HCT116 (cell line): ENCODE measurements at regions not wholly inside any gene's neighbourhood (a gene's known extent, or its start where the extent isn't known, plus 50 kb on each side); places are given as distances from the start of the nearest gene placed in this dataset.

Experiments
- ATAC-seq: fragments of 200-7000 bp; cut with Tn5 transposase; 2 replicates; pipeline ENCODE4 v1.9.1; 2020; ENCODE audit warnings: mild to moderate bottlenecking, moderate library complexity
- BruUV-seq: library from RNA; stranded (reverse); fragments of 400-500 nt; replicated peaks from 2 replicates; lab custom pipeline; 2021; lab: Mats Ljungman, UMichigan
- CTCF ChIA-PET: fragments of 300-600 bp; sonication (Branson Sonifier 250); formaldehyde crosslinking; loops from one replicate; lab custom pipeline; 2021; ENCODE audit warnings: antibody characterized with exemption; lab: Charles Lee
- POLR2A ChIA-PET: fragments of 300-600, 350-600 bp; sonication (Branson Sonifier 250); formaldehyde crosslinking; loops from one replicate; lab custom pipeline; 2021; ENCODE audit warnings: antibody characterized with exemption; lab: Charles Lee
- RAD21 ChIA-PET, 2 experiments: fragments of 300-600 bp; sonication (Branson Sonifier 250); formaldehyde crosslinking; loops; one replicate each; lab custom pipeline; 2023; ENCODE audit warnings: low total read pairs in 2 of 2; ENCODE audit not compliant: uncharacterized antibody in 2 of 2, unreplicated experiment in 2 of 2, low non-redundant PET in 1 of 2; lab: Charles Lee
- DNase-seq: peaks from one replicate; pipeline ENCODE4 v3.0.0-alpha.2; 2010; ENCODE audit warnings: low read depth, low spot score
- H2AFZ ChIP-seq: fragments of 200-600 bp; shearing (Covaris generic), sonication (generic); 2 replicates; pipeline ENCODE4 v1.6.1; 2017; ENCODE audit warnings: low read depth, mixed run types, mixed read lengths, antibody characterized with exemption, low read length; ENCODE audit not compliant: poor library complexity, severe bottlenecking
- H3K27ac ChIP-seq: 2 replicates; pipeline ENCODE4 v1.5.1; 2012; ENCODE audit warnings: low read depth, low read length
- H3K27me3 ChIP-seq: fragments of 200-600 bp; sonication (generic); 2 replicates; pipeline ENCODE4 v1.6.1; 2016; ENCODE audit warnings: mixed run types, low read length, mixed read lengths; ENCODE audit not compliant: insufficient read depth
- H3K36me3 ChIP-seq, 2 experiments: fragments of 200-500 bp in 1 of 2; fragments of 200-600 bp in 1 of 2; sonication (Bioruptor generic) in 1 of 2; sonication (generic) in 1 of 2; 2 replicates each; pipeline versions ENCODE4 v1.5.1 to v1.6.1; 2014 to 2016; ENCODE audit warnings: low read length in 2 of 2, inconsistent platforms in 1 of 2, mixed read lengths in 1 of 2, mixed run types in 1 of 2; ENCODE audit not compliant: insufficient read depth in 2 of 2, control insufficient read depth in 1 of 2
- H3K4me1 ChIP-seq, 2 experiments: fragments of 200-600 bp in 1 of 2; sonication (generic) in 1 of 2; 2 replicates each; pipeline versions ENCODE4 v1.5.1 to v1.6.1; 2012 to 2017; ENCODE audit warnings: low read length in 2 of 2, inconsistent platforms in 1 of 2, mild to moderate bottlenecking in 1 of 2, mixed read lengths in 1 of 2, mixed run types in 1 of 2, moderate library complexity in 1 of 2; ENCODE audit not compliant: insufficient read depth in 2 of 2, control insufficient read depth in 1 of 2
- H3K4me2 ChIP-seq: fragments of 200-600 bp; sonication (generic); 2 replicates; pipeline ENCODE4 v1.6.1; 2017; ENCODE audit warnings: mixed run types, low read length, mixed read lengths
- H3K4me3 ChIP-seq, 2 experiments: fragments of 200-600 bp in 1 of 2; sonication (generic) in 1 of 2; replicated peaks in 1 of 2; 2 replicates each; pipeline ENCODE4 v1.5.1; 2011 to 2016; ENCODE audit warnings: low read length in 2 of 2, control low read depth in 1 of 2, low read depth in 1 of 2, mild to moderate bottlenecking in 1 of 2, mixed read lengths in 1 of 2, mixed run types in 1 of 2
- H3K79me2 ChIP-seq: fragments of 200-600 bp; sonication (generic); 2 replicates; pipeline ENCODE4 v1.6.1; 2017; ENCODE audit warnings: mild to moderate bottlenecking, mixed run types, low read length, moderate library complexity, mixed read lengths; ENCODE audit not compliant: insufficient read depth
- H3K9ac ChIP-seq: fragments of 200-600 bp; sonication (generic); 2 replicates; pipeline ENCODE4 v1.6.1; 2016; ENCODE audit warnings: low read length, mixed read lengths
- H3K9me2 ChIP-seq: fragments of 200-600 bp; sonication (generic), shearing (Covaris generic); 2 replicates; pipeline ENCODE4 v1.6.1; 2017; ENCODE audit warnings: mixed run types, mild to moderate bottlenecking, moderate library complexity; ENCODE audit not compliant: insufficient read depth
- H3K9me3 ChIP-seq, 2 experiments: fragments of 200-500 bp in 1 of 2; fragments of 200-600 bp in 1 of 2; sonication (Bioruptor generic) in 1 of 2; sonication (generic) in 1 of 2; 2 replicates each; pipeline ENCODE4 v1.6.1; 2014 to 2017; ENCODE audit warnings: low read length in 2 of 2, mixed read lengths in 2 of 2, inconsistent platforms in 1 of 2, low read depth in 1 of 2, mild to moderate bottlenecking in 1 of 2, mixed run types in 1 of 2, moderate library complexity in 1 of 2; ENCODE audit not compliant: control insufficient read depth in 1 of 2, insufficient read depth in 1 of 2
- H4K20me1 ChIP-seq: fragments of 200-600 bp; sonication (generic), shearing (Covaris generic); 2 replicates; pipeline ENCODE4 v1.6.1; 2017; ENCODE audit warnings: mixed run types, mild to moderate bottlenecking, moderate library complexity; ENCODE audit not compliant: insufficient read depth
- ATF3 ChIP-seq: IDR thresholded peaks from 2 replicates; pipeline ENCODE4 v1.6.1; 2012
- CTCF ChIP-seq, 3 experiments: fragments of 200-600 bp in 1 of 3; sonication (generic) in 1 of 3; IDR thresholded peaks in 2 of 3; conservative IDR thresholded peaks in 1 of 3; 2 replicates each; pipeline ENCODE4 v1.5.1; 2012 to 2017; ENCODE audit warnings: low read depth in 2 of 3, low read length in 2 of 3, antibody characterized with exemption in 1 of 3, borderline replicate concordance in 1 of 3, control low read depth in 1 of 3, mild to moderate bottlenecking in 1 of 3, mixed read lengths in 1 of 3, mixed run types in 1 of 3, moderate library complexity in 1 of 3; ENCODE audit not compliant: insufficient read depth in 1 of 3
- ELF1 ChIP-seq: IDR thresholded peaks from 2 replicates; pipeline ENCODE4 v1.6.1; 2012; ENCODE audit warnings: low read depth, borderline replicate concordance
- EZH2phosphoT487 ChIP-seq: fragments of 200-600 bp; IDR thresholded peaks from 2 replicates; pipeline ENCODE4 v1.6.1; 2018; ENCODE audit warnings: antibody characterized with exemption, borderline replicate concordance
- JUND ChIP-seq: IDR thresholded peaks from 2 replicates; pipeline ENCODE4 v1.6.1; 2012
- POLR2A ChIP-seq: IDR thresholded peaks from 2 replicates; pipeline ENCODE4 v1.7.0; 2011; ENCODE audit warnings: borderline replicate concordance; ENCODE audit not compliant: insufficient read depth, insufficient read length; ENCODE audit errors: extremely low read depth
- REST ChIP-seq: IDR thresholded peaks from 2 replicates; pipeline ENCODE4 v1.6.1; 2012; ENCODE audit warnings: low read depth
- ZBTB33 ChIP-seq: IDR thresholded peaks from 2 replicates; pipeline ENCODE4 v1.6.1; 2011; ENCODE audit warnings: mild to moderate bottlenecking, low read length, moderate library complexity; ENCODE audit not compliant: insufficient replicate concordance; ENCODE audit errors: extremely low read depth
- ZFX ChIP-seq: fragments of 450-650 bp; IDR thresholded peaks from 2 replicates; pipeline ENCODE4 v1.6.1; 2017
- intact Hi-C: fragments of 100-400 bp; cut with micrococcal nuclease; formaldehyde crosslinking; loops from 2 replicates; pipeline ENCODE4 v1.10.0; 2022

- TF ChIP-seq ATF3 = no peak
- no peak for TF ChIP-seq EZH2phosphoT487
- no peak for TF ChIP-seq JUND
Measured at GRCh38 chr10:33099748-33100147, 141.7 kb upstream of the ITGB1 start (continued).

GRCh38 chr10:33098951-33099663, 141.1 kb upstream of the ITGB1 start:
- intact Hi-C loops = no loop called here
- no peaks in the 10 kb centered on the region for H4K20me1 ChIP-seq
- no peak overlapping the region for H2AFZ ChIP-seq
- RAD21 ChIA-PET = no interaction called here
- H3K36me3 ChIP-seq = no peaks in the 10 kb centered on the region
- POLR2A ChIA-PET = no interaction called here
- no TSS peak for BruUV-seq
- H3K27me3 ChIP-seq = no peaks in the 10 kb centered on the region
- no peaks in the 10 kb centered on the region for H3K9me2 ChIP-seq
- no peaks in the 10 kb centered on the region; a peak in 1 of 4 replicates for H3K9me3 ChIP-seq
- no peak for ATAC-seq
- H3K4me2 ChIP-seq = no peak overlapping the region
- H3K4me1 ChIP-seq = no peaks in the 10 kb centered on the region
- H3K79me2 ChIP-seq = no peaks in the 10 kb centered on the region
- CTCF ChIA-PET = no interaction called here
- H3K9ac ChIP-seq = no peak overlapping the region
- no peak overlapping the region for H3K4me3 ChIP-seq
- TF ChIP-seq ZBTB33 (no peak), POLR2A (no peak), CTCF (IDR thresholded peaks at IDR 0.05 in 2 of 3, conservative IDR thresholded peaks at IDR 0.05 in 1 of 3; ENCODE audit: borderline replicate concordance in 1 of 3, insufficient read depth in 1 of 3, low read depth in 2 of 3, low read length in 2 of 3) (no peak), REST (no peak), ZFX (no peak), ELF1 (no peak)
- TF ChIP-seq, all 23 proteins: peak for 0
- no peak for DNase-seq
- no peak overlapping the region for H3K27ac ChIP-seq
